Ovary (tissue), 3 donors: ENCODE measurements at regions not wholly inside any gene's neighbourhood (a gene's known extent, or its start where the extent isn't known, plus 50 kb on each side); places are given as distances from the start of the nearest gene placed in this dataset.

Source experiments
- CTCF ChIP-seq, 3 donors: fragments of 450-650 bp in 2 of 3; fragments of 200-600 bp in 1 of 3; IDR thresholded peaks; one replicate each; pipeline versions ENCODE4 v1.5.1 to v1.8.0; 2016 to 2022; ENCODE audit warnings: antibody characterized with exemption in 3 of 3, mild to moderate bottlenecking in 1 of 3
- EP300 ChIP-seq: sonication (generic); formaldehyde crosslinking; IDR thresholded peaks from one replicate; pipeline ENCODE4 v1.6.1; 2017; ENCODE audit warnings: antibody characterized with exemption
- POLR2A ChIP-seq: fragments of 450-650 bp; IDR thresholded peaks from one replicate; pipeline ENCODE4 v1.6.1; 2017; ENCODE audit warnings: antibody characterized with exemption, mild to moderate bottlenecking, moderate library complexity
- donor health status: DM: no; HTN: no; CAD: no.

DNA sequence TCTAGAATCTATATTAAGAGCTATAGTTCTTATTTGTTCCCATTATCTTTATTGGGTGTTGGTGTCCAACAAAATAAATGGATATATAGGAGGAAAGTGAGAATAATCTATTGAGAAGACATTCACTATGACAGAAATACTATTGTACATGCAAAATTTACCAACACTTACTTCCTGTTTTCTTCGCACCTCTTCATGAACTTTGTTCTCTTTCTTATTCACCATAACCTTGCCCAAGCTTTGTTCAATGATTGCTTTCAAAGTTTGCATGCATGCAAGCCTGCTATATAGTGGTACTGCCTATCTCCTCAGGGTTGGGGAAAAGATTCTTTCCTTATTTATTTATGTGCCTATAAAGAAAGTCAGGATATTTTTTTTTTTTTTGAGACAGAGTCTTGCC, 176.4 kb upstream of the JADE1 start:
- no peak for TF ChIP-seq CTCF (IDR thresholded peaks at IDR 0.05)
- no peak for TF ChIP-seq EP300
- no peak for TF ChIP-seq POLR2A
